DMS114 treated with DMSO at 0.1 percent for 48 hours (cell line): ENCODE measurements at regions not wholly inside any gene's neighbourhood (a gene's known extent, or its start where the extent isn't known, plus 50 kb on each side); places are given as distances from the start of the nearest gene placed in this dataset.

Source experiments
- DNase-seq: peaks from one replicate; lab custom pipeline; 2025; ENCODE audit not compliant: unreplicated experiment; lab: John Stamatoyannopoulos, UW

DNA sequence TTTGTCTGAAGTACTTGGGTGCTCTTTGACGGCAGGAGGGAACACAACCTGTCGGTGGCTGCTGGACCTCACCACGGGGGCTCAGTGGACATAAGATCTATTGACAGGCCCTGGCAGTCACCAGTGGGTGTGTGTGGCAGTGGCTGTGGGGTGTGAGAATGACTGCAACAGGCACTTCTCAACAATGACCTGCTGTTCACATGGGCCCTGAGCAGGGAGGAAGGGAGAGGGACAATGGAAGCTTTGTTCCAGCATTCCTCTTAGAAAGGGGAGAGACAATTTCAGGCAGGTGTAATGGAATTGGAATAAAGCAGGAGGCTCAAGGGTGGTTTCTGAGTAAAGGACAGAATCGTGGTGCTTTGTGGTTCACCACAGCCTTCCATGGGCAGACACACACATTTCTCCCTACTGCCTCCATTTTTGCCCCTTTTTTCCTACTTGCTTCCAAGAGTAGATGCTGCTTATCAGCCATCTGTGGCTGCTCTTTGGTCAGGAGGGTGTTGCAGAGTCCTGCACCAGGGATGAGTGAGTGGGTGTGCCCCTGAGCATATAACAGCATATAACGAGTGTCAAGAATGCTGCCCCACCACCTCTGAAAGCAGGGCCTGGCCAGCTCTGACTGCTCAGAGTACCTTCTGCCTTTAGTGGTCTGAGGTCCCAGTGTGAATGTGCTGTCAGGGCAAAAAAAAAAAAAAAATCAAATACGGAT is 267.7 kb downstream of the RASSF9 start:
- no peak for DNase-seq

DNA sequence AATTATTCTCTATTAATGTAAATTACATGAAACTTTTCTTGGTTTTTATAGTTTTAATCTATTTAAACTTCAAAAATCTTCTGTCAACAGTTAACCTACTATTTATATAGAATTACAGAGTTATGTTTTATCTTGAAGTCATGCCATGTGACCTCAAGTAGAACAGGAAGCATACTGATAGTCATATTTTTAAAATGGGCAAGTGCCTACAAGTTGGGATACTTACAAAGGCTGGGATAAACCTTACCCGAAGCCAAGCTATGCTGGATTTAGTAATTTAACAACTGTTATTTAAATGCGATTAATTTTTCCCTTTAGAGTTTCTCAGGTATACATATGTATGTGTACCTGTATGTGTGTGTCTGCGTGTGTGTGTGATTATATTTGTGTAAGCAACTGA is 266.9 kb downstream of the RASSF9 start:
- DNase-seq = no peak

DNA sequence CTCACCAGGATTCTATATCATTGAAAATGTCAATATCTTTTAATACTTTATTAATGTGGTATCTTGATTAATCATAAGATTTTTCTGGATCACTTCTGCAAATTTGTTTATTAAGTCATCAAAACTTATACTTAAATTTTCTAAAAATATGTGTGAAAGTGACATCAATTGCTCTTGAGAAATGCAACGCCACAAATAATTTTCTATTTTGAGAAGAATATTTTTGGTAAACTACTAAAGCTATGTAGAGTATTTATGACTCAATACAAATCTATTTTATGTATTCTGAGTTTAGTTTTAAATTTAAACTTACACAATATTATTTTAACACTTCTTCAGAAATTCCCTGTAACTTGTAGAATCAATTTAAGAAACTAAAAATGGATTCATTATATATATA is 263.3 kb downstream of the RASSF9 start:
- DNase-seq = no peak

DNA sequence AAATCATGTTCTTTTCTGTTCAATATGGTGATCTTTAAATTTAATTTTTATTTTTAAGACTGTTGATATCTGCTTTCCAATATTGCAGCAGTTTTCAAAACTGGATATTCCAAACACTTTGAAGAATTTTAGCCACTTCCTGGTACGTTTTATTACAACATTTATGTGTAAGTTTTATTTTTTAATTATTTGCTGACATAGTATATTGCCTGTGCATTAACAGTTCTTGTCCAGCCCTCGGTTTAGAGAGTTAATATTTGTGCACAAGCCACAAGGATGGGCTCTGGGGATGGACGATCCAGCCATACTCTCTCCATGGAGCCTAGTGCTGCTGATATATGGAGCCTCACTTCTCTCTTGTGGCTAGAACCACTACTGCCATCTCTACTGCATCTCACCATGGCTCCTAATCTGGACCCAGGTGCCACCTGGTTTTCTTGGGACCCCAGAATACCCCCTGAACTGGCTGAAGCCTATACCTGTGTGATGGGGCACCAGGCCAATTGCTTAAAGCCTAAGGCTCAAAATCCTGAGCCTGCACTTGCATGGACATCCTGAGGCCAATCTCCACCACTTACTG is 262.5 kb downstream of the RASSF9 start:
- no peak for DNase-seq

DNA sequence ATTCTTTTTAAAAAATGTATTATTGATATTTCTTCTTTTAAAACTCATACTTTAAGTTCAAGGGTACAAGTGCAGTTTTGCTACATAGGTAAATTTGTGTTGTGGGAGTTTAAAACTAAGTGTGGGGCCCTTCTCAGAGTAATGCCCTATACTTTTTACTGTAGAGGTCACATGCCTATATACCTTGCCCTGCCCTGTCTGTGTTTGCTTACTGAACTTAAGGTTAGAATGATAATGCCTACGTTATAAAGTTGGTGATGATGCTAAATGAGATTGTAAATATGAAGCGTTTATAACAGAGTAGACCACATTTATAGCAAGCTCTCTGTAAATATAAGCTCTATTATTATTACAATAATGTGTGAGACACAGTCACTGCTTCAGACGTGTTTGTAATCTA is 261.9 kb downstream of the RASSF9 start:
- DNase-seq = no peak

DNA sequence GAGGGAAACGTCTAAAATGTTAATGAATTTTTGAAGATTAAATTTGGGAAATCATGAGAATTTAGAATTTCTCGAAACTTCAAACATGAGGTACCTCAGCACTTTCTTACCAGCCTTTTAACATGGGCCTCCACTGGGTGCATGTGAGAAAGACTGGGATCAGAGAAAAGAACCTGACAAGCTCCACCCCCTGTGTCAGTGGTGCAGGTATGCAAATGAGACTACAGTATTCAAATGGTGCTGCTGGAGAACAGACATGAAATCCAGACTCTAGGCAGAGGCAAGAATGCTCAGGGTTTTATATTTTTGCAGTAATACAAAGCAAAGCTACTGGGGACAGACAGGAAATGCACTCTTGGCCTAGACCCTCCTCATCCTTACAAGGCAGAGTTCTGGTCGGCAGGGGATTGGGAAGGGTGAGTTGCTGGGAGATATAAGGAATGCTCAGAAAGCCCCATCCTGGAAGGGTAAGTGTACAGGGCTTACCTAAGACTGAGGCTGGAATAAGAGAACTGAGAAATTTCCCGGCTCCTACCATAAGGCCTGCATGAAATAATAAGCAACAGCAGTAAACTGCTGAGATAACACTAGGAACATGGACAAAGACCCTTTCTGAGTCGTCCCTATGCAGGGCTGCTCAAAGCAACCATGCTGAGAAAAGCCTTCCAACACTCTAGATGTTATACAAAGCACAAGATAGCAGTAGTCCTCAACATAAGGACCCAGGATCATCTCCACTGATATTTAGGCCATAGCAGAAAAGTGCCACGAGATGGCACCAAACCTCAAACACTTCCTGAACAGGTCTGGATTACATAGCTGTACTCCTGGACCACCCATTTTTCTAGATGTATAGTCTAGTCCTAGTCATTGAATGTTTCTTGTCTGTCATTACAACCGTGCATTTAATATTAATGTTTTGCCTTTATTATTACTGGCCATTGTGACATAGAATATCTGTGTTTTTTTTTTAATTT is 260.8 kb downstream of the RASSF9 start:
- DNase-seq = peak; percentile 75

DNA sequence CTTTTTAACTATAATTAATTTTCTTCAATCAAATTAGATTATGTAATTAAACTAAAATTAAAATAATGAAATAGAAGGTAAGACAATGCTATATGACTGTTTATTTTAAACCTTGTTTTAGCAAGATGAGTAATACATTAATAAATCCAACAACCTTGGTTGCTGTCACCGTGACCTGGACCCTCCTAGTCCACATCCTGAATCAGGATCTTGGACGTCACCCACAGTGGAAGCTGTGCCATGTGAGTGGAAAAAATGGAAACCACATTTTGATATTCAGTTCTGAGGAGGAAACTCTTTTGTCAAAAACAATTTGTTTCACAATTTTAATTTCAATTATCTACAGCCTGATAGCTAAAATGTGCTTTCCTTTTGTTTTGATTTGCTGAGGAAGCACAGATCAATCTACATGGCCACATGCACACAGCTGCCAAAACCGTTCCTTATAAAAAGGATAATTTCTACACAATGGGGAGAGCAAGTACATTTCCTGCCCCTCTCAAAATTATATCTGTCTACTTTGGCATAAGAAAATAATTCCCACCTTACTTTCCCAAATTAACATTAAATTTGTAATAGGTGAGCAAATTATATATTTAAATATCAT is 255.5 kb downstream of the RASSF9 start:
- no peak for DNase-seq

DNA sequence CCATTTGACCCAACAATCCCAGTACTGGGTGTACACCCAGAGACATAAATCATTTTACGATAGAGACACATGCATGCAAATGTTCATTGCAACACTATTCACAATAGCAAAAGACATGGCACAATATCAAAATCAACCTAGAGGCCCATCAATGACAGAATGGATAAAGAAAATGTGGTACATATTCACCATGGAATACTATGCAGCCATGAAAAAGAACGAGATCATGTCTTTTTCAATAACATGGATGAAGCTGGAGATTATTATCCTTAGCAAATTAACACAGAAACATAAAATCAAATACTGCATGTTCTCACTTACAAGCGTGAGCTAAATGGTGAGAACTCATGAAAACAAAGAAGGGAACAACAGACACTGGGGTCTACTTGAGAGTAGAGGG is 249.1 kb downstream of the RASSF9 start:
- no peak for DNase-seq

DNA sequence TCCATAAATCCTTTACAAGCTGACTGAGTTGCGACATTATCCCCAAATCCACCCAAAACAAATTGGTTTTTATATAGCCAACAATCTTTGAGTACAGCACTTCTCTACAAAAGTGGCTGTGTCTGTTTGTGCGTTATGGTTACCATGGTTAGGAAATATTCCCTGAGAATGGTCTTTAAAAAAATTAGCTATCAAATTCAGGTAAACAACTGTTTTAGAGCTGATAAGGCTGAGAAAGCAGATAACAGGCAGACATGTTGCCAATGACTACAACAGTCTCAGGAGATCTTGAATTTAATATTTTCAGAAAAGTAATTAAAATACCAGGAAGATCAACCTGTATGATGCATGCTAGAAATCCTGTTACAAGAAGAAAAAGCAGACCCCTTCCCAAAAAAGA is 248.0 kb downstream of the RASSF9 start:
- no peak for DNase-seq

DNA sequence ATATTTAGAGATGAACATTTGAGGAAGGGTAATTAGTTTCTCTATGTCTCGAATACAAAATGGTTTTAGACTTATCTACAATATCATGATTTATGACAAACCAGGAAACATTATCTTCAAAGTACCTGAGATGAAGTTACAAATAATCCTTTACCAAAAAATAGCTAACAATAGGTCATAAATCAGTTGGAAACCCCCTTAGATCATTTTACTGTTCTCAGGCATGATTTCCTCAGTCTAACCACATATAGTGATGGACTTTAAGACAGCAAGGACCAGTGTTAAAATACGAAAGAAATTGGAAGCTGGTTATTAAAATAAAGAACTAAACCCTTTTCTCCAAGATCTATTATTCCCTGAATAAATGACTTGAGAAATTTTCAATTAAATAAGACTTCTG is 235.4 kb downstream of the RASSF9 start:
- DNase-seq = no peak

DNA sequence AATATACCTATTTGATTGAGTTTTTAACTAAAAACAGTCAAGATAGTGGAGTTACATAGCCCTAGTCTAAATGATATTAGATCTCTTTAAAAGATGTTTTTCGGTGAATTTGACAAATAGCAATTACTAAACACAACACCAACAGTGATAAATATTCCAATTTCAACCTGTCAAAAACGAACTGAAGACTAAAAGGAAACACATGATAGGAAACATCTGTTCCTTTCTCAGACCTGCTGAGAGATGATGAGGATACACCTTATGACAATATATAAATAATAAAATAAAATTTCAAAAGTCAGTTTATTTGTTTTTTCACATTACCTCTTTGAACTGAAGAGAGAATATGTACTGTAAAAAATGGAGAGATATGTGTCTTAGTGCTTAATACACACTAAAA is 232.7 kb downstream of the RASSF9 start:
- no peak for DNase-seq

DNA sequence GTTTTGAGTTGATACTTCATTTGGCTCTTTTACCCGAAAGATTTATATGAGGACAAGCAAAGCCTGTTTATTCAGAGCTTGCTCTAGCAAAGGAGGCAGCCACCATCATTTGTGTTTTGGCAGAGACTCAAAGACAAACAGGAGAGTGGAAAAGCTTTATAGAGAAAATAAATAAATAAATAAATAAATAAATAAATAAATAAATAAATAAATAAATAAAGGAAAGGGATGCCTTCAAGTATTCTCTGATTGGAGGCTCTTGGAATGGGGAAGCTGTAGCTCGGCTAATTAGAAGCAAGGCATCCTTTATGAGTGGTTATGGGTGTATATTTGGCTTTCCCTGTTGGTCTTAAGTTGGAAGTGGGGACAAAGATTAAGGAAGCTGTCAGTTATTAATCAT is 229.8 kb downstream of the RASSF9 start:
- no peak for DNase-seq

DNA sequence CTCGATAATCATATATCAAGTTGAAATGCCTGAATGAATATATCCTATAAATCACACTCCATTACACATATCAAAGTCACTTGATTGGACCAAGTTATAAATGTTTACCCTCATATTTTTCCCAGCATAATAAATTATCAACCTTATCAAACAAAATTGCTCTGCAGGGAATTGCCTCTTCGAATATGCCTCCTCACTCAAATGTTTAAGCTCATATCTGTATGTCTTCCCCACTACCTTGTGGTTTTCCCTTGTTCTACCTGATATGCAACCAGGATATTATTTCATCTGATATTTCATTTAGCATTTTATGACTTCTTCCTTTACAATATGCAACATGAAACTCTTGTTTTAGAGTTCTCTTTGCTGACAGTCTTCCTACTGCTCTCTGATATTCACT is 226.4 kb downstream of the RASSF9 start:
- no peak for DNase-seq

DNA sequence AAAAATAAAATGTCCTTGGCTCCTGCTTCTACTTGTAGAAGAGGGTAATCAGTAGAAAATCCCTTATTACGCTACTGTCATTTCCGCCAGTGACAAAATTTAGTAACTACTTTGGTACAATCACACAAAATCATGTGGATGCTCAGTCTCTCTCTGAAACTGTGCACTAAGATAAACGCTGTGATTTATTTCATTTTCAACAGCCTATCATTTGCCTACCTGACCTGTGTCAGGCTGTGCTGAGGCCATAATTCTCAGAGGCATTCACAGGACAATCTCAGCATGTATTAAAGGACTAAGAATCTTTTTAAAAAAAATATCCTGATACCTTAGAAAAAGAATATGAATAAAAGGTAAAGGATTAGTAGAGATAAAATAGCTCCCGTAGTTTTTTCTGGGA is 226.0 kb downstream of the RASSF9 start:
- no peak for DNase-seq

DNA sequence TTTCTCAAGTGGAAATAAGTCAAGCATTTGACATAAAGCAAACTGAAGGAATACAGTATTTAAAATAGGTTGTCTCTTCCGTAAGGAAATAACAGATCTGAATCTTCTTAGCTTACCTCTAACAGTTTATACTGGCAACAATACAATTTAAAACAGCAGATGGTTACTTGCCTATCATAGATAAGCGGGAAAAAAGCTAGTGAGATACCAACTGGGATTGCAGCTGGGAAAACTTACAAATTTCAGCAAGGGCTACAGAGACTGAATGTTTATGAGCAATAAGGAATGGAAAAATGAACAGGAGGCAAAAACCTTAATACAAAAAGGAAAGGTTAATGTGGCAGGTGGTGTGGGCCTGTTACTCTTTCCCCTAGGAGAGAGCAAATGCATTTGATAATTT is 220.0 kb downstream of the RASSF9 start:
- DNase-seq = no peak

DNA sequence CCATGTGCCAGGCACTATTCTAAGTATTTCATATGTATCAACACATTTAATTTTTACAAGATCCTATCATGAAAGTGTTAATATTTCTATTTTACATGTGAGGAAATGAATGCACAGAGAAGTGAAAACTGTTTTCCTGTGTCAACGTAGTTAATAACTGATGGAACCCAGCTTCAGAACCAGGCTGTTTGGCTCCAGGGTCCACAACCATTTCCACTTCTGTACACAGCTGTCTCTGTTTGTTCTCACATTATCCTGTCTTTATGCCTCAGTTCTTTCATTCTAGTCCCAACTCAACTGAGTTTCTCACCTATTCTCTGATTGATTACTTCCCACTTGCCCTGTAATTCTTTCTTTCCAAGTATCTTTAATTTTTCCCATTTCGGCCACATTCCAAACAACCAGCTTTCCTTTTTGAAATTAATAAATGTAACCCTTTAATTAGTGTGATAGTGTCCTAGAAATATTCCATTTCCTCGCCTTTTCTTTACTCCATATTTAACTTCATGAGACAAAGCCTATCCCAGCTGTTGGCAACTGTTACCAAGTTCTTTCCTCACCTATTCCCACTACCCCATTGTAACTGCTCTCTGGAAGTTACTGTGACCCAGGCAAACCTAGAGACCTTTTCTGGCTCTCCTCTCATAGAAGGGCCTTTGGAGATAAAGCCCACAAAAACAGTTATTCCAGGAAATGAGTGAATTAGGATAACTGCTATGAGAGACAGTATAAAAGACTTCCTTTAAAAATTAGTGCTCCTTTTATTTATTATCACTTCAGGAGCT is 218.7 kb downstream of the RASSF9 start:
- DNase-seq = no peak

DNA sequence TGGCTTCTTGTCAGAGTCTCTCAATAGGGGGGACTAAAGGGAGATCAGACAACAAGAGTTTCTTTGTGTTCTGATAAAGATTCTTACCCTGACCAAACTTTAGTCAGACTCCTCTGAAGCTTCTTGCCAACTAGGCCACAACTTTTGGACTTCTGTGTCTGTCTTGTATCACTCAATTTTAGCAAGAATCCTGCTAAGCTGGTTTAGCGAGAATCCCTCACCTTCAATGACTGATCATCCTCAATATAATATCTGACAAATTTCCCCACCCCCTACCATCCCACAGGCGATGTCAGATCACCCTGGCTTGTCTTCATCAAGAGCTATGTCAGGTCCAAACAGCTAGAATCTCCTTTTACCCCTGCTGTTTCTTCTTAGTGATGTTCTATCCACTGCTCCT is 215.2 kb downstream of the RASSF9 start:
- no peak for DNase-seq

DNA sequence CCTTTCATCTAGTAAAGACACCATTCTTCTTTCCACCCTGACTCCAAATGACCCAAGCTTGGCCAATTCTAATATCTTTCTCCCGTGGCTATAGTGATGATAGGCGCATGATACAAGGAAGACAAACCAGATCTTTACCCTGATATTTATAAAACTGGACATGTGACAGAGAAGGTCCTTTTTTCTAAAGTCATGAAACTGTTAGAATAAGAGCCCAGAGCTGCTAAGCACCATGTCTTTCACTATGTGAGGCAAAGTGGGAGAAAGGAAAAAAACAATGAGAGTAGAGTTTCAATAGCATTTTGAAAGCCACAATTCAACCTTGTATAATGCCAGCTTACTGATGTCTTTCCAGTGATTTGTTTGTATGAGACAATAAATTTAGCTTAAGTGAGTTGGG is 212.4 kb downstream of the RASSF9 start:
- no peak for DNase-seq

DNA sequence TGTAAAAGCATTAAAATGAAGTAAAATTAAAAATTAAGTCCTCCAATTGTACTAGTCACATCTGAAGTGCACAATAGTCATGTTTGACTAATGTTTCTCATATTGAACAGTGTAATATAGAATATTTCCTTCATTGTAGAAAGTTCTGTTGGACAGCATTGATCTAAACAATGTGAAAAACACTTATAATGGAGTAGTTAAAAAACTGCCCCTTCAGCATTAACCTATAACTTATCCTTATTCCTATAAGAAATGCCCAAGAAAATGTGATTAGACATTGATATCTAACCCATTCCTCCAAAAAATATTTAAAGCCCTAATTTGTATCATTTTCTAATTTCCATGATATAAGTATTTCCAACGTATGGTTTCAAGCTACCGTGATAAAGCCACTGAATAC is 210.7 kb downstream of the RASSF9 start:
- no peak for DNase-seq

DNA sequence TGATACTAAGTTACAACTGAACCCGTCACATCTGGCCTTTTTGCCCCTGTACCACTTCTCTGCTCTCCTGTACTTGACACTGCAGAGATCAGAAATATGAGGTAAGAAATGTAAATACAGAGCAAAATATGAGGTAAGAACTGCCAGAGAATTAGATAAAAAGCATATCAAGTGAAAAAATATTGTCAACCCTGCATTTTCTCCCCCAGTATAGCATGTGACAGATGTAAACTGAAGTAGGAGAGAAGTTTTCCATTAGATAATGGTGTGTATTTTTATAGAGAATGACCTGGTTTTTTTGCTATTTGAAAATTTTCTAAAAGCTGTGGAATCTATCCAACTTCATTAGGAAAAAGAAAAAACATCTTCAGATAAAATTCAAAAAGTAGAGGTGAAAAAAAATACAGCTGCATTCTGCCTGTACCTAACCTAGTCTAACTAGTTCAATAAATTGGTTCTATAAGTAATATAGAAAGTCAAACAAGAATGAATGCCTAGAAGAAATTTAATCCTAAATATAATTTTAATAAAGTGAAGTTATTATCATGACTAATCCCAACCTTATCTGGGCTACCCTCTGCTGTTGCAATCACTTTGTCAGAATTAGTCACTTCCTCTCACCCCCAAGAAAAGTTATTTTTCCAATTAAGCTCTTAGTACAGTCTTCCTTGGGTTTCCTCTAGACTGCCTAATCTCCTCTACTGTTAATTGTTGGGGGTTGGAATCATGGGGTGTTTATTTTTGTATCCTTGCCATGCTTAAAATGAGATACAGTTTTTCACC is 210.0 kb downstream of the RASSF9 start:
- no peak for DNase-seq
